ENCODE measurements at regions not wholly inside any gene's neighbourhood (a gene's known extent, or its start where the extent isn't known, plus 50 kb on each side); places are given as distances from the start of the nearest gene placed in this dataset.

- Mint-ChIP-seq H3K9me3 (no peaks in the 10 kb centered on the region), H3K4me3 (no peak overlapping the region), H3K4me1 (peaks cover 9% of the 10 kb centered on the region), H3K27ac (no peak overlapping the region), H3K36me3 (ENCODE audit: low read depth) (peaks cover 3% of the 10 kb centered on the region), H3K27me3 (ENCODE audit: low read depth, poor library complexity) (no peaks in the 10 kb centered on the region)
- DNase-seq = no peak
- no peak for TF ChIP-seq CTCF (IDR thresholded peaks at IDR 0.05)
Measured at GRCh38 chr9:8158574-8158973, 359.0 kb upstream of the DMAC1 start.

GRCh38 chr9:8157683-8158324, 358.2 kb upstream of the DMAC1 start:
- DNase-seq = no peak
- peaks cover 4% of the 10 kb centered on the region for H3K36me3 Mint-ChIP-seq (ENCODE audit: low read depth)
- peaks cover 9% of the 10 kb centered on the region for H3K4me1 Mint-ChIP-seq
- TF ChIP-seq CTCF (IDR thresholded peaks at IDR 0.05) = no peak
- no peak overlapping the region for H3K4me3 Mint-ChIP-seq
- no peaks in the 10 kb centered on the region for H3K27me3 Mint-ChIP-seq (ENCODE audit: low read depth, poor library complexity)
- peak overlapping the region; percentile 6 for H3K27ac Mint-ChIP-seq
- peaks cover 7% of the 10 kb centered on the region for H3K9me3 Mint-ChIP-seq

GRCh38 chr9:8156346-8156745, 356.8 kb upstream of the DMAC1 start:
- peaks cover 9% of the 10 kb centered on the region for H3K4me1 Mint-ChIP-seq
- no peaks in the 10 kb centered on the region for H3K27me3 Mint-ChIP-seq (ENCODE audit: low read depth, poor library complexity)
- no peak overlapping the region for H3K4me3 Mint-ChIP-seq
- peaks cover 15% of the 10 kb centered on the region for H3K36me3 Mint-ChIP-seq (ENCODE audit: low read depth)
- H3K9me3 Mint-ChIP-seq = peaks cover 20% of the 10 kb centered on the region
- DNase-seq = no peak
- no peak overlapping the region for H3K27ac Mint-ChIP-seq
- no peak for TF ChIP-seq CTCF (IDR thresholded peaks at IDR 0.05)

- no peak for DNase-seq
- Mint-ChIP-seq H3K36me3 (ENCODE audit: low read depth) (peaks cover 22% of the 10 kb centered on the region), H3K27ac (no peak overlapping the region), H3K9me3 (peaks cover 26% of the 10 kb centered on the region), H3K4me1 (peaks cover 9% of the 10 kb centered on the region), H3K27me3 (ENCODE audit: low read depth, poor library complexity) (no peaks in the 10 kb centered on the region), H3K4me3 (no peak overlapping the region)
- no peak for TF ChIP-seq CTCF (IDR thresholded peaks at IDR 0.05)
Measured at GRCh38 chr9:8155706-8156105, 356.1 kb upstream of the DMAC1 start.

- peaks cover 2% of the 10 kb centered on the region for H3K27me3 Mint-ChIP-seq (ENCODE audit: low read depth, poor library complexity)
- peaks cover 7% of the 10 kb centered on the region for H3K9me3 Mint-ChIP-seq
- H3K27ac Mint-ChIP-seq = no peak overlapping the region
- no peak for TF ChIP-seq CTCF (IDR thresholded peaks at IDR 0.05)
- no peaks in the 10 kb centered on the region for H3K36me3 Mint-ChIP-seq (ENCODE audit: low read depth)
- no peak for DNase-seq
- H3K4me3 Mint-ChIP-seq = no peak overlapping the region
- peaks cover 9% of the 10 kb centered on the region for H3K4me1 Mint-ChIP-seq
Measured at GRCh38 chr9:8143677-8144076, 344.1 kb upstream of the DMAC1 start.

GRCh38 chr9:8140557-8140956, 341.0 kb upstream of the DMAC1 start:
- no peaks in the 10 kb centered on the region for H3K36me3 Mint-ChIP-seq (ENCODE audit: low read depth)
- no peak overlapping the region for H3K4me3 Mint-ChIP-seq
- peaks cover 9% of the 10 kb centered on the region for H3K4me1 Mint-ChIP-seq
- DNase-seq = no peak
- no peak for TF ChIP-seq CTCF (IDR thresholded peaks at IDR 0.05)
- H3K27me3 Mint-ChIP-seq (ENCODE audit: low read depth, poor library complexity) = no peaks in the 10 kb centered on the region
- H3K9me3 Mint-ChIP-seq = no peaks in the 10 kb centered on the region
- peak overlapping the region; percentile 35 for H3K27ac Mint-ChIP-seq

All from nephron progenitor cell (in vitro differentiated cells).